Nephron progenitor cell (in vitro differentiated cells): ENCODE measurements at regions not wholly inside any gene's neighbourhood (a gene's known extent, or its start where the extent isn't known, plus 50 kb on each side); places are given as distances from the start of the nearest gene placed in this dataset.

Experiments
- DNase-seq: peaks from one replicate; pipeline ENCODE4 v3.0.0; 2021
- H3K27ac Mint-ChIP-seq: 2 replicates; pipeline ENCODE4 v1.8.0; 2021; ENCODE audit warnings: mild to moderate bottlenecking, moderate library complexity, mixed read lengths
- H3K27me3 Mint-ChIP-seq: 2 replicates; pipeline ENCODE4 v1.8.0; 2021; ENCODE audit warnings: mild to moderate bottlenecking, low read depth, mixed read lengths; ENCODE audit not compliant: poor library complexity
- H3K36me3 Mint-ChIP-seq: 2 replicates; pipeline ENCODE4 v1.8.0; 2021; ENCODE audit warnings: low read depth, mixed read lengths
- H3K4me1 Mint-ChIP-seq: 2 replicates; pipeline ENCODE4 v1.8.0; 2021; ENCODE audit warnings: mixed read lengths
- H3K4me3 Mint-ChIP-seq: 2 replicates; pipeline ENCODE4 v1.8.0; 2021; ENCODE audit warnings: mild to moderate bottlenecking, moderate library complexity, mixed read lengths
- H3K9me3 Mint-ChIP-seq: 2 replicates; pipeline ENCODE4 v1.8.0; 2021; ENCODE audit warnings: mild to moderate bottlenecking, moderate library complexity, mixed read lengths
- TF ChIP-seq, protein P1 (sequence below): fragments of 200-600 bp; sonication (generic); IDR thresholded peaks from 2 replicates; pipeline ENCODE4 v1.5.0; 2021; ENCODE audit warnings: antibody characterized with exemption

DNA sequence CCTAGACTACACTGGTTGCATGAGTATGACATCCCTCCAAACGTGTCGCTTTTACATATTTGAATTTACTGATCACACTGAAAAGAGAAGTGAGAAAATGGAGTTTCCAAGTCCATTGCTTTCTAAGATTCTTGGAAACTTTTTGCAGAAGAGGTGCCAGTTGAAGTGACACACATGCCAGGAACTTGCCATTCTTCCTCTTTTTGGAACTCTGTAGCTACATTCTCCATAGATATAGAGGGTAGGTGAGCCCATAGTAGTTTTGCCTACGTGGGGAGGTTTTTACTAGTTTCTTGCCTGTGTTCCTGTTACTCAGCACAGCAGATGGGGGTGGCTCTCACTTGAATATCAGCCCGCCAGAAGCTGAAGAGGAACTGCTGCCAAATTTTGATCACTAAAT lies 286.6 kb upstream of the NRP1 start:
- Mint-ChIP-seq H3K27me3 (no peaks in the 10 kb centered on the region), H3K36me3 (peaks cover 4% of the 10 kb centered on the region), H3K4me3 (no peak overlapping the region), H3K4me1 (peaks cover 23% of the 10 kb centered on the region), H3K9me3 (peaks cover 21% of the 10 kb centered on the region), H3K27ac (no peak overlapping the region)
- TF ChIP-seq, protein P1, sequence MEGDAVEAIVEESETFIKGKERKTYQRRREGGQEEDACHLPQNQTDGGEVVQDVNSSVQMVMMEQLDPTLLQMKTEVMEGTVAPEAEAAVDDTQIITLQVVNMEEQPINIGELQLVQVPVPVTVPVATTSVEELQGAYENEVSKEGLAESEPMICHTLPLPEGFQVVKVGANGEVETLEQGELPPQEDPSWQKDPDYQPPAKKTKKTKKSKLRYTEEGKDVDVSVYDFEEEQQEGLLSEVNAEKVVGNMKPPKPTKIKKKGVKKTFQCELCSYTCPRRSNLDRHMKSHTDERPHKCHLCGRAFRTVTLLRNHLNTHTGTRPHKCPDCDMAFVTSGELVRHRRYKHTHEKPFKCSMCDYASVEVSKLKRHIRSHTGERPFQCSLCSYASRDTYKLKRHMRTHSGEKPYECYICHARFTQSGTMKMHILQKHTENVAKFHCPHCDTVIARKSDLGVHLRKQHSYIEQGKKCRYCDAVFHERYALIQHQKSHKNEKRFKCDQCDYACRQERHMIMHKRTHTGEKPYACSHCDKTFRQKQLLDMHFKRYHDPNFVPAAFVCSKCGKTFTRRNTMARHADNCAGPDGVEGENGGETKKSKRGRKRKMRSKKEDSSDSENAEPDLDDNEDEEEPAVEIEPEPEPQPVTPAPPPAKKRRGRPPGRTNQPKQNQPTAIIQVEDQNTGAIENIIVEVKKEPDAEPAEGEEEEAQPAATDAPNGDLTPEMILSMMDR: no peak
- no peak for DNase-seq

DNA sequence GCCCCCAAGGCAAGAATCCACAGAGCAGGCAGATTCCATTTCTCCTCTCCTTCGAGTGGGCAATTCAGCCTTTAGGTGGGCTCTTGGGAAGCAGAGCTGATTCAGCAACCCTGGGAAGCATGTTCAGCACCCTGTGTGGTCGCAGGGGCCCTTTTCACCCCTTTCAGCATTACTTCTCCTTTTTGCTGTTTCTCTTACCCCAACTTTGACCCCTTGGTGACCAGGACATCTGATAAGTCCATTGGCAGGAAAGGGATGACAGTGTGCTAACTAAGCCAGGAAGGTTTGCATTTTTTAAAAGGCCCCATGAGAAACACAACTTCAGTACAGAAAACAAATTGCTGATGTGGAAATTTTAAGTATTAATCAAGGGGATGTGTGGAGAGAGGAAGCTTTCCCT lies 283.7 kb upstream of the NRP1 start:
- TF ChIP-seq, protein P1: no peak
- H3K36me3 Mint-ChIP-seq: peaks cover 10% of the 10 kb centered on the region
- DNase-seq: no peak
- peaks cover 23% of the 10 kb centered on the region for H3K4me1 Mint-ChIP-seq
- H3K27ac Mint-ChIP-seq: no peak overlapping the region
- peaks cover 30% of the 10 kb centered on the region for H3K9me3 Mint-ChIP-seq
- no peaks in the 10 kb centered on the region for H3K27me3 Mint-ChIP-seq
- H3K4me3 Mint-ChIP-seq: no peak overlapping the region

DNA sequence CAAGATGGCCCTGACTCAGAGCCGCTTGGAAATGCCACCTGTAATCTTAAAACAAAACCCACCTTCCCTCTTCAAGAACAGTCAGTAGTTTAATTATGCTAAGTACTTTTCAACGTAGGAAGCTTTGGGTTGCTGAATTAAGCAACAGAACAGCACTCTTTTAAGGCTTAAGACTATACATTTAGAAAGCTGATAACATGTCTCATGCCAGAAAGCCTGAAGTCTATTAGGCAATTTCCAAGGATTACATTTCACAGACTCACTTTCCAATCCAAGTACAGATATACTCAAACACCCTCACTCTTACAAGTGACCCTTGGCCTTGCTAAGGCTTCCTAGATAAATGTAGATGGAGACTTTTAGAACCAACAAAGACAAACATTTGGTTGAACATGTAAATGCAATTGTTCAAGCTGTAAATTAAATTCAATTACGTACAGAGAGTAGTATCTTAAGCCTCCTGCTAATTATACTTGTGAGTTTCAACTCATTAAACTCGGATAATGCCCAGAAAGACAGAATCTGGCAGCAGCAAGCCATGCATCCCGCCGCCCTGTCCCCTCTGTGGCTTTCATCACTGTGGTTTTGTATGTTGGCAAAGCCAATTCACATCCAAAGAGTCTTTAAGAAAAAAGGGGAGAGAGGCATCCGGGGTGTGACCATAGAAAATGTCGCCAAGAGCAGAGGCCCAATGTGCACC lies 283.1 kb upstream of the NRP1 start:
- H3K4me3 Mint-ChIP-seq: no peak overlapping the region
- TF ChIP-seq, protein P1: no peak
- H3K4me1 Mint-ChIP-seq: peaks cover 29% of the 10 kb centered on the region
- H3K36me3 Mint-ChIP-seq: peaks cover 16% of the 10 kb centered on the region
- no peak for DNase-seq
- peaks cover 36% of the 10 kb centered on the region for H3K9me3 Mint-ChIP-seq
- no peaks in the 10 kb centered on the region for H3K27me3 Mint-ChIP-seq
- no peak overlapping the region for H3K27ac Mint-ChIP-seq

DNA sequence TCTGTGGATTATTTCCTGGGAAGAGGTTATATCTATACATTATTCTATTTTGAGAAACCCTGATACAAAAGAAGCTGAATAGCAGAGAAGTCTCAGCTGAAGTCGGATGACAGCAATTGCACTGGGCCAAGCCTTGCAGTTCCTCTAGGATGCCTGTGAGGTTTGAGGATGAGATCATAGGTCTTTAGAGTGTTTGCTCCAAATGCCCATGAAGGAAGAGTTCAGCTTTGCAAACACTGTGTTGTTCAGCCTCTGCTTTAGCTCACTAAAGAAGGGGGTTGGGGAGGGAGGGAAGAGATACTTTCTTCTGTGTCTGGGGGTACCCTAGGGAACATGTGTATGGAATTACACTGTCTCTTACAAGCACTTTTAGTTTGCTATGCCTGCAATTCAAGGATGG lies 282.5 kb upstream of the NRP1 start:
- Mint-ChIP-seq H3K4me1 (peaks cover 29% of the 10 kb centered on the region), H3K27ac (no peak overlapping the region), H3K4me3 (no peak overlapping the region), H3K9me3 (peaks cover 42% of the 10 kb centered on the region), H3K36me3 (peaks cover 16% of the 10 kb centered on the region), H3K27me3 (no peaks in the 10 kb centered on the region)
- DNase-seq: no peak
- TF ChIP-seq, protein P1: no peak

DNA sequence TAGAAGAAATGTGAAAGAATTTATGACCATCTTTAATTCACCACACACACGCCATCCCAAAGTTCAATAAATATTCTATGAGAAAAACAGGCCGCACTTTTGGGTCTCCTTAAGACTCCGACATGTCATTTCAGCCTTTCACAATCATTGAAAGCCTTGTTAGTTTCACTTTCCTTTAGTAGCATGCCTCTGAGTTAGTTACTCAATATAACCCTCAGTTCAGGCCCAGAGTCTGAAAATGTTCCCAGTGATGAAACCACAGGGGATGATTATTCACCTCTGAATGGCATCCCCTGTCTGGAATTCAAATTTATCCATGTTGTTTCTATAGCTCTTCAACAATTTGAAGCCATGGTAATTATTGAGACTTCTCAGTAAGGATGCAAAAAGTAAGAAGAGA lies 278.1 kb upstream of the NRP1 start:
- peaks cover 21% of the 10 kb centered on the region for H3K36me3 Mint-ChIP-seq
- no peak for DNase-seq
- no peak overlapping the region for H3K4me3 Mint-ChIP-seq
- TF ChIP-seq, protein P1: no peak
- peak overlapping the region; percentile 9 for H3K27ac Mint-ChIP-seq
- H3K27me3 Mint-ChIP-seq: no peaks in the 10 kb centered on the region
- peaks cover 29% of the 10 kb centered on the region for H3K4me1 Mint-ChIP-seq
- peaks cover 46% of the 10 kb centered on the region for H3K9me3 Mint-ChIP-seq

DNA sequence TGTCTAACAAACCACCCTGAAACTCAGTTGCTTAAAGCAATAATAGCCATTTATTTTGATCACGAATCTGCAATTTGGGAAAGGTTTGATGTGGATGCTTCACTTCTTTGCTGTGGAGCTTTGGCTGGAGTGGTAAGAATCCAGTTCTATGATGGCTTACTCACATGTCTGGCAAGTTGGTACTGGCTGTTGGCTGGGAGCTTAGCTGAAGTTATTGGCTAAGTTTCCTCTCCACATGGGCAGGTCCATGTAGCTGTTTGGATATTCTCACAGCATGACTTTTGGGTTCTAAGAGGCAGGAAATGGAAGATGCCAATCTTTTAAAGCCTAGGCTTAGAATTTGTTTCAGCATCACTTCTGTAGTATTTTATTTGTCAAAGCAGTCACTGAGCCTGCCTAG lies 277.6 kb upstream of the NRP1 start:
- H3K4me3 Mint-ChIP-seq: no peak overlapping the region
- peaks cover 24% of the 10 kb centered on the region for H3K4me1 Mint-ChIP-seq
- TF ChIP-seq, protein P1: no peak
- DNase-seq: no peak
- H3K36me3 Mint-ChIP-seq: peaks cover 21% of the 10 kb centered on the region
- H3K27me3 Mint-ChIP-seq: no peaks in the 10 kb centered on the region
- peaks cover 46% of the 10 kb centered on the region for H3K9me3 Mint-ChIP-seq
- H3K27ac Mint-ChIP-seq: no peak overlapping the region
